ENCODE measurements at regions not wholly inside any gene's neighbourhood (a gene's known extent, or its start where the extent isn't known, plus 50 kb on each side); places are given as distances from the start of the nearest gene placed in this dataset.

GRCh38 chr6:53727748-53728147 is 62.2 kb upstream of the KLHL31 start:
- peaks cover 12% of the 10 kb centered on the region for H3K36me3 Mint-ChIP-seq (ENCODE audit: insufficient read depth, unreplicated experiment)
- H3K9me3 Mint-ChIP-seq (ENCODE audit: unreplicated experiment): no peaks in the 10 kb centered on the region
- no peak overlapping the region for H3K4me3 ChIP-seq (ENCODE audit: low read depth, low read length)
- H3K4me3 Mint-ChIP-seq (ENCODE audit: unreplicated experiment): no peak overlapping the region
- no peaks in the 10 kb centered on the region for H3K9me3 ChIP-seq
- POLR2A ChIA-PET: interaction anchor here (0.6 to 1.3 kb wide), 2 partner anchors 63 to 65 kb away, joined by 3 to 5 read pairs; no protein-coding TSS in a partner anchor
- no peaks in the 10 kb centered on the region for H3K27me3 ChIP-seq (replicated peaks; ENCODE audit: control insufficient read depth, insufficient read depth, low read length)
- intact Hi-C loops (cut with micrococcal nuclease; ENCODE audit: unreplicated experiment): loop anchor here (1.0 kb wide), 3 partner anchors 9 to 234 kb away; no protein-coding TSS in a partner anchor
- no peak for DNase-seq
- no peaks in the 10 kb centered on the region for H3K36me3 ChIP-seq (ENCODE audit: control insufficient read depth, insufficient read depth, low read length)
- H3K27me3 Mint-ChIP-seq (ENCODE audit: insufficient read depth, unreplicated experiment): no peaks in the 10 kb centered on the region
- H3K4me1 ChIP-seq: peaks cover 64% of the 10 kb centered on the region
- H3K4me1 Mint-ChIP-seq (ENCODE audit: low read depth, unreplicated experiment): peaks cover 44% of the 10 kb centered on the region
- CTCF ChIA-PET: interaction anchor here (0.7 to 2.4 kb wide), 7 partner anchors 8 to 235 kb away, joined by 4 to 25 read pairs (median 8); partner anchors contain the start of gene LRRC1
- TF ChIP-seq CTCF (IDR thresholded peaks at IDR 0.05; ENCODE audit: insufficient read depth in 1 of 2, low read depth in 1 of 2, low read length in 1 of 2, severe bottlenecking in 1 of 2, unreplicated experiment in 1 of 2): no peak
- H3K27ac Mint-ChIP-seq (ENCODE audit: unreplicated experiment): peak overlapping the region; percentile 49
- BruUV-seq (replicated peaks): no TSS peak

DNA sequence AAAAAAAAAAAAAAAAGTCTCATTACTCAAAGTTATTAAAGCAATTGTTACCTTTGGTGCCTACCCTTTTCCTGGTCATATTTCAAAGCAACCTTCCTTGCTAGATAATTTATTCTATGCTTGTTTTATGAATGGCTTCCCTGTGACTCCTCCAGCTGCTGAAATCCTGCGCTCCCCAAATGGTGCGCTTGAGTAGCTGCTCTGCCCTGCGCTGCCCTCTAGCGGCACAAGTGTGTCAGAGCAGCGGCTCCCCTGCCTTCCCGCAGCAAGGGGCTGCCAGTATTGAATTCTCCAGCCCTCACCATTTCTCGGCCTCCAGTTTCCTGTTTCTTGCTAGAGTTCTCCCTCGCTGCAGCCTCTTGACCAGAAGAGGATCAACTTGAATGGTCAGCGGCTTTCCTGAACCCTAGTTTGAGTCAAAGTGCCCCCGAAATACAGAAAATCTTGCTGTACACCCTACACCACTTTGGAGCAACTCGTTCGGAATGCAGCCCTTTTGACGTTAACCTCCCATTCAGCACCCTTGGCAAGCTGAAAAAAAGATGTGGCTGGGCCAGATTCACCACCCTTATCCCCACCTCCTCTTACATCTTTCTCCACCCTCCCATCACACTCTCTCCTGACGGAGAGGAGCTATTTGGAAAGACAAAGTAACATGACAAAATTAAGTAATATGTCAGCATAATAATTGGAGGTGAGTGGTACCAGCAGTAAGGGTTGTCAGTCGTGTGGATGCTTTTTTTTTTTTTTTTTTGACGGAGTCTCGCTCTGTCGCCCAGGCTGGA is 60.4 kb upstream of the KLHL31 start:
- H3K4me3 Mint-ChIP-seq (ENCODE audit: unreplicated experiment): peak overlapping the region; percentile 42
- DNase-seq: peak; percentile 69 to 79
- H3K9me3 Mint-ChIP-seq (ENCODE audit: unreplicated experiment): no peaks in the 10 kb centered on the region
- peaks cover 12% of the 10 kb centered on the region for H3K36me3 Mint-ChIP-seq (ENCODE audit: insufficient read depth, unreplicated experiment)
- peak; percentile 86 to 94 for TF ChIP-seq CTCF (IDR thresholded peaks at IDR 0.05; ENCODE audit: insufficient read depth in 1 of 2, low read depth in 1 of 2, low read length in 1 of 2, severe bottlenecking in 1 of 2, unreplicated experiment in 1 of 2)
- Histone ChIP-seq H3K27me3 (replicated peaks; ENCODE audit: control insufficient read depth, insufficient read depth, low read length) (no peaks in the 10 kb centered on the region), H3K4me3 (ENCODE audit: low read depth, low read length) (no peak overlapping the region), H3K4me1 (peaks cover 60% of the 10 kb centered on the region), H3K36me3 (ENCODE audit: control insufficient read depth, insufficient read depth, low read length) (no peaks in the 10 kb centered on the region), H3K9me3 (no peaks in the 10 kb centered on the region)
- peak overlapping the region; percentile 55 for H3K27ac Mint-ChIP-seq (ENCODE audit: unreplicated experiment)
- CTCF ChIA-PET: interaction anchor here (0.6 to 2.0 kb wide), 10 partner anchors 8 to 1610 kb away, joined by 3 to 6 read pairs (median 3); no protein-coding TSS in a partner anchor
- BruUV-seq (replicated peaks): no TSS peak
- peaks cover 44% of the 10 kb centered on the region for H3K4me1 Mint-ChIP-seq (ENCODE audit: low read depth, unreplicated experiment)
- POLR2A ChIA-PET: interaction anchor here (0.7 kb wide), 1 partner anchor 166 kb away, joined by 6 read pairs; no protein-coding TSS in a partner anchor
- intact Hi-C loops (cut with micrococcal nuclease; ENCODE audit: unreplicated experiment): no loop called here
- no peaks in the 10 kb centered on the region for H3K27me3 Mint-ChIP-seq (ENCODE audit: insufficient read depth, unreplicated experiment)

DNA sequence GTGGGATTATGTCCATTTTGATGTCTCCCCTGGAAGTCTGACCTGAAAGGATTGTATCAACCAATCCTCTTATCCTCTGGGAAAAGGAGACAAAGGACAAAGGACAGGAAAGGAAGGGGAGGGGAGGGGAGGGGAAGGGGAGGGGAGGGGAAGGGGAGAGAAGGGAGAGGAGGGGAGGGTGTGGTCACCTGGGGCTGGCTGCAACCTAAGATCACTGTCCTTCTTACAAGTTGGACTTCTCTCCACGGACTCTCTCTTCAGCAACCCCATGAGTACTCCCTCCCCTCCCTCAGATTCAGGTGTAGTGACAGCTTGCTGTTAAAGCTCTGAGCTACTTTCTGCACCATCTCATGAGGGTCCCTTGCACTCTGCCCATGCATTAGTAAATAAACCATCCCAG is 58.9 kb upstream of the KLHL31 start:
- CTCF ChIA-PET: interaction anchor here (1.1 to 2.0 kb wide), 3 partner anchors 10 to 231 kb away, joined by 3 to 10 read pairs (median 5); no protein-coding TSS in a partner anchor
- Histone ChIP-seq H3K36me3 (ENCODE audit: control insufficient read depth, insufficient read depth, low read length) (no peaks in the 10 kb centered on the region), H3K9me3 (no peaks in the 10 kb centered on the region), H3K4me3 (ENCODE audit: low read depth, low read length) (no peak overlapping the region), H3K4me1 (peaks cover 45% of the 10 kb centered on the region), H3K27me3 (replicated peaks; ENCODE audit: control insufficient read depth, insufficient read depth, low read length) (no peaks in the 10 kb centered on the region)
- POLR2A ChIA-PET: interaction anchor here (0.8 to 1.9 kb wide), 2 partner anchors 10 to 72 kb away, joined by 3 to 4 read pairs; no protein-coding TSS in a partner anchor
- Mint-ChIP-seq H3K36me3 (ENCODE audit: insufficient read depth, unreplicated experiment) (peaks cover 12% of the 10 kb centered on the region), H3K27ac (ENCODE audit: unreplicated experiment) (peak overlapping the region; percentile 55), H3K4me1 (ENCODE audit: low read depth, unreplicated experiment) (peaks cover 44% of the 10 kb centered on the region), H3K4me3 (ENCODE audit: unreplicated experiment) (no peak overlapping the region), H3K27me3 (ENCODE audit: insufficient read depth, unreplicated experiment) (no peaks in the 10 kb centered on the region), H3K9me3 (ENCODE audit: unreplicated experiment) (no peaks in the 10 kb centered on the region)
- BruUV-seq (replicated peaks): no TSS peak
- no peak for TF ChIP-seq CTCF (IDR thresholded peaks at IDR 0.05; ENCODE audit: insufficient read depth in 1 of 2, low read depth in 1 of 2, low read length in 1 of 2, severe bottlenecking in 1 of 2, unreplicated experiment in 1 of 2)
- DNase-seq: no peak
- intact Hi-C loops (cut with micrococcal nuclease; ENCODE audit: unreplicated experiment): no loop called here

All from Caco-2 (cell line).